ENCODE measurements at regions not wholly inside any gene's neighbourhood (a gene's known extent, or its start where the extent isn't known, plus 50 kb on each side); places are given as distances from the start of the nearest gene placed in this dataset.

DNA sequence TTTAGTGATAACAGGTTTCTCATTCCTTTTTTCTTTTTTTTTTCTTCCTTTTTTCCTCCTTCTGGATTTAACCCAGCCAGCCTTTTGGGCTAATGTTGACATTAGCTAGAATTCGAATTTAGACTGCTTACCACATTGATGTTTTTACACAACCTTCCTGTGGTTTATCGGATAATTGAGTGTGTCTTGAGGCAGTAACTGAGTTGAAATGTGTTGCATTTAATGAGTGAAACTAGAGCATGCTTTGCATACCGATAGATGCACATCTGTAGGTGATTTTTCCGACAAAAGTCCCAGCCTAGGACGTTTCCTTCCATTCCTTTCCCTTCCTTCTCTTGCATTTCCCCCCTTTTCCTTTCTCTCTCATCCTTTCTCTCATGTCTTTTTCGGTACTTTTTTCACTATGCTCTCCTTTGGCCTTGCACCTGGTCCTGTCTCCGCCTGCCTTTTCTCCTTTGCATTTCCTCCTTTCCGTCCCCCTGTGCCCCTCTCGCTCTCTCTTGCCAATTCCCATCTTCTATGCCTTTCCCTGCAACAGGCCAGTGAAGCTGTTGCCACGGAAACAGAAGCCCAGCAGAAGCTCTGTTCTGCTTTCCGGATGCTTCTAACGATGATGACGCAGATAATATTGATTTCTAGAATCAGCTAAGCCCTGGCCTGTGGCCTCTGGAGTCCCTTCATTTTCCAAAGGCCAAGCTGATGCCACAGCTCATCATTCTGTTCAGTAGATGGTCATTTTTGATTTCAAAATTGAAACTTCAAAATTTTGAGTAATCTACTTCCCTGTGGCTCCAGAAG, 76.1 kb downstream of the SLC25A47 start:
- no peak for DNase-seq (ENCODE audit: low read depth in 2 of 2)

DNA sequence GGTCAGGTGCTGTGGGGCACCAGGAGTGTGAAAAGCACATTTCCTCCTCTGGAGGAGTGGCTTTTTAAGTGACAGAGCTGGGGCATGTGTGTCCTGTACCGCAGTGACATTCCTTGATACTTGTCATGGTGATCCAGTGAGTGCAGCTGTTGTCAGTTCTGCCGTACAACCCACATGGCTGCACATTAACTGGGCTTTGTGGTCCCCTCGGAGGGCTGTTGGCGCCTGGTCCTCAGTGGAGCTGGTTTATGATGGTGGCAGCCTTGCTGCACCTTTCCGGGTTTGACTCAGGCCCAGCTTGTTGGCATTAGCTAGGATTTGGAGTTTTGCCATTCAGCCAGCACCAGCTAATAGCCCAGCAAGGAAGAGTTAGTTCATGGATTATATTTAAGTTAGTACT, 77.0 kb downstream of the SLC25A47 start:
- no peak for DNase-seq (ENCODE audit: low read depth in 2 of 2)

GRCh38 chr14:100401031-100401692, 78.0 kb downstream of the SLC25A47 start:
- no peak for DNase-seq (ENCODE audit: low read depth in 2 of 2)

- DNase-seq (ENCODE audit: low read depth in 2 of 2): no peak
Measured at GRCh38 chr14:100401792-100402191, 78.7 kb downstream of the SLC25A47 start.

DNA sequence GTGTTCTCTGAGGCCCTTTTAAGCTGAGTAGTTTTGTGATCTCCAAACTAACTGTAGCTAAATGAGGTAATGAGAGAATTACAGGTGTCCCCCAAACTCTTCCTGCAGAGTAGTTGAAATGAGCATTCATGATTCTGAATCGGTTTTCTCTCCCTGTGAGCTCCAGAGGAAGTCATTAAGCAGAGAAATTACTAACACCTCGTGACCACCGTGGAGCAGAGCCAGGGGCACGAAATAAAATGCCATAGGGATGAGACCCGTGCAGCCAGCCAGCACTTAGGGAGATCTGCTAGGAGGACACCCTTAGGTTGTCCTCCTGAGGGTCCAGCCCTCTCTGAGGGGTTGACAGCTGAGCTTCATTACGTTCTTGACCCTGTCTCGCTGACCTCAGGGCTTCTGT, 79.5 kb downstream of the SLC25A47 start:
- peak; percentile 21 to 45 for DNase-seq (ENCODE audit: low read depth in 2 of 2)

DNA sequence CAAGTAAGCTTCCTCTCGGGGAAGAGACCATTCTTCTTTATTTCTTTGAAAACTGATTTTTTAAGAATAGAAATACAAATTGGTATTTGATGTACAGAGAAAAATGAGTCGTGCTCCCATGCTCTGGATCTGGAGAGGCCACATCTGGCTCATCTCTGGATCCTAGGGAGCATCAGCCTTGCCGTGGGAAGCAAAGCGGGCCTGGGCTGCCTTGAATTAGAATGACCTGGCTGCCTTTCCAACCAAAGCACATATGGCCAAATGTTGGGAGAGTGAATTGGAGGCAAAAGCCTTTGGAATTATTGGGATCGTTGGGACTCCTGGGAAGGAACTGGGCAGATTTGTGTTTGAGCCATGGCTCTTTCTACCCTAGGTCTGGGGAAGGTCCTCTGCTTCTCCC, 80.0 kb downstream of the SLC25A47 start:
- no peak for DNase-seq (ENCODE audit: low read depth in 2 of 2)

- no peak for DNase-seq (ENCODE audit: low read depth in 2 of 2)
Measured at GRCh38 chr14:100403802-100404365, 80.7 kb downstream of the SLC25A47 start.

GRCh38 chr14:100404419-100404818, 81.3 kb downstream of the SLC25A47 start:
- DNase-seq (ENCODE audit: low read depth in 2 of 2): no peak

DNA sequence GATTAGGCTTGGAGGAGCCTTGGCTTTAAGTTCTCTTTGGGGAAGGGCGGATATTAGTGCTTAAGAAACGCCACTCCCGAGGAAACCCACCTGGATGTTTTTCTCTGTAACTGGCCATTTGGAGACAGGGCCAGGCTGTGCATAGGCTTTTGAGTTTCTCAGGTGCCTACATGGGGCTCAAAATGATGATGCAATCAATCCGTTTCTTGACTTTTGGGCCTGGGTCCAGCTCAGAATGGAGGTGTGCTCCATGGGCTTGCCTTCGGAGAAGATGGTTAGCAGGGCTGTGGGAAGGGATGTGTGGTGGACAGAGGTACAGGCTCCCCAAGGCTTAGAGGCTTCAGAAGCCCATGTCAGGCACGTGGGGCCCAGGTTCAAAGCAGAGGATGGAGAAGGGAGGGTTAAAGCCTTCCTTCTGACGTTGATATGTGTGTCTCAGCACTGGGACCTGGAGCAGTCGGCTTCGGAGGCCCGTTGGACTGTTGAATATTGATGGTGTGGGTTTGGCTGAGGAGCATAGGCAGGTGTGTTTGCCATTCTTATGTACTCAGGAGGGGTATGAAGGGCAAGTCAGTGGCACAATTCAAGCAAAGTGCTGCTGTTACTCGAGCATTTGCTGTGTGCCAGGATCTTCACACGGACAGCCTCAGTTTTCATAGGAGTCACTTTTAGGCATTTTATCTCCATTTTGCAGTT, 82.8 kb downstream of the SLC25A47 start:
- no peak for DNase-seq (ENCODE audit: low read depth in 2 of 2)

DNA sequence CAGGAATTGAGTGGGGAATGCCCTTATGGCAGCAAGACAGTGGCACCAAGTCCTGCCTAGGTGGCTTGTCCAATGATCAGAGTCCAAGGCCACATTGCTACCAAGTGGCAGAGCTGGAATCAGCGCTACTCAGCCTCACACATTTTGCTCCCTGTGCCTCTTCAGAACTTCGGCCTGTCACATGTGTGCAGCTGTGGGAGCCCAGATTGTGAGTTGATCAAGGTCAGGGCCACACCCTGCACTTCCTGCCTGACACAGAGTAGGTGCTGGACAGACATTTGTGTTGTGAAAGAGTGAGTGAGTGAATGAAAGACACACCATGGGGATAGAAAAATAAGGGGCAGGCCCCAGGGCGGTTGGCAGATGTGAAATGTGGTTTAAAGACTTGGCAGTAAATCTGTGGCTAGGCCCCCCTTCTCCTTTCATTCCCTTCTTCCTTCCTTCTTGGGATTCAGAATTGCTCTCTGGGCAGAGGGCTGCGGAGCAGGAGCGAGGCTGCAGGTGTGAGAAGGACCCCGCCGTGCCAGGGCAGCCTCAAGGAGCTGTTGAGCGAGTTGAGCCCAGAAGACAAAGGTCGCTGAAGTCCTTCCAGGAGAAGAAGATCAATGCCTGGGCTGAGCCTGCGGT, 83.5 kb downstream of the SLC25A47 start:
- DNase-seq (ENCODE audit: low read depth in 2 of 2): peak; percentile 27 to 31

GRCh38 chr14:100407376-100408102, 84.4 kb downstream of the SLC25A47 start:
- DNase-seq (ENCODE audit: low read depth in 2 of 2): no peak

DNA sequence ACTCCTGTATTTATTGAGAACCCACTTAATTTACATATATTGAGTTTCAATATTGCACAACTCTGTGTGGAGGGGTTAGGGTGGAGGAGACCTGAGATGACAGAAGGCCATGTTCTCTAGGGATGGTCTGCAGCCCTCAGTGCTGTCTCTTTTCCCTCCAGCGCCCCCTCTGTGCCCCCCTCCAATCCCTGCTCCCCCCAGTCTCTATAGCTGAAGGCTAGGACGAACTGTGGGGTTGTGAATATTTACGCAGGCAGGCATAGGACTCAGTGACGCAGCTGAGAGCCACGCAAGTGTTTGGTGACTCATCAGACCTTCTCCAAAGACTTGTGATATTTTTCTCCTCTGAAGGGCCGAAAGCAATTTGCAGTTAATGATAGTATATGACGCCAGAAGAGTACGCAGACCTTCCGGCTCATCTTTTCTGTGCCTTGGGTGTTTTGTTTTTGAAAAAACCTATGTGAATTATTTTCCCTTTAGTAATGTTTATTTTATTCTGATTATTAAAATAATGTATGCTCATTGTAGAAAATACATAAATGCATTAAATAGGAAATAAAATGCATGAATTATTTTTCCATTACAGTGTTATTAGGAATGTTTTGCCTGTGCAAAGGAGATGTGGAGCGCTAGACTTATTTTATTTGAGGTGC, 85.3 kb downstream of the SLC25A47 start:
- DNase-seq (ENCODE audit: low read depth in 2 of 2): peak in 1 of 2 donors; percentile 62

DNA sequence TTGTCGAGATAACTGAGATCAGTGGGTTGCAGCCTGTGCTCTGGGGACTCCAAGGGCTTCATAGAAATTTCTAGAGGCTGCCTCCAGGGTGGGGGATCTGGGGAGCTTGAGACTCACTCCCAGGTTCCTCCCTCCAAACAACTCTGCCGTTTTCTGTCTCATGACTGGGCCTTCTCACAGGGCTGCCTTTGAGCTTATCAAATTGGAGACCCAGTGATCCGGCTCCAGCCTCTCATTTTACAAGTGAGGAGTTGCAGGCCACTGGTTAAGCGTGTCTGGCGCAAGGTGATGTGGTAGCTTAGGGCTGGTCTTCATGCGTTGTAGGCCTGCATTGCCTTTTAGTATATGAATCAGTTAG, 85.8 kb downstream of the SLC25A47 start:
- DNase-seq (ENCODE audit: low read depth in 2 of 2): no peak

DNA sequence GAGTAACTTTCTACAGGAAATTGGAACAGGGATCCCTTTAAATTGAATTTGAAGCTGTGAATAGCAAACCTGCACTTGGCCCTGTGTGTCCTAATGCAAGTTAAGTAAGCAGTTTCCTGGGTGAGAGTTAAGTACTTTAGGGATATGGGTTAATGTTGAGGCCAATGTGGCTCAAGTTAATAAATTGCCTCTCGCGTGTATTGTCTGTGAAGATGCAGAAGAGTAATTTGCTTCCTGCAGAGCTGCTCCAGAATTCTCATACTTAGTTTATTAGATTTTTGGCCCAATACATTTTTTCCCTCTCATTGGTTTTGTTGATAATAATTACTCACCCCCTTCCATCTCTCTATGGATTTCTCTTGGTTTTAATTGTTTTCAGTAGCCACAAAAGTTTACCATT, 86.5 kb downstream of the SLC25A47 start:
- DNase-seq (ENCODE audit: low read depth in 2 of 2): no peak

DNA sequence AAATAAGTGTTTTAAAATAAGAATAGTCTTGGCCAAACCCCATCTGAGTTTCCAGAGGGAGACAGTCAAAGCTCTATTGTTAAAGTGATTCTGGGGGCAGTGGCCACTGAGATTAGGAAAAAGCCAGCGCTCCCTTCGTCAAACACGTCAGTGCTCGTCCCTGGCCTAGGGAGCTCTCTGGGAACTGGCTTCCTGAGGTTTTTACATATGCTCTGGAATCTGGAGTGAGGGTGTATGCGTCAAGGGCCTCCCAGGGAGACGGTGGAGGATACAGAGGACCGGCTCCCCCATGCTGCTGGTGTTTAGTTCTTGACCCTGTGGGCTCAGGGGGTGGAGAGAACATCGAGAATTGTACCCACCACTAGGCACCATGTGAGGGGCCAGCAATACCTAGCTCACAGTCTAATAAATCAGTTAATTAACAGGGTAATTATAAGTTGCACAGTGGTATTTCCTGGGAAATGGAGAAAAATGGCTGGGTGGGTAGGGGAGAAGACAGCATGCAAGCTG, 87.0 kb downstream of the SLC25A47 start:
- DNase-seq (ENCODE audit: low read depth in 2 of 2): no peak

GRCh38 chr14:100413699-100414098, 90.6 kb downstream of the SLC25A47 start:
- DNase-seq (ENCODE audit: low read depth in 2 of 2): no peak

DNA sequence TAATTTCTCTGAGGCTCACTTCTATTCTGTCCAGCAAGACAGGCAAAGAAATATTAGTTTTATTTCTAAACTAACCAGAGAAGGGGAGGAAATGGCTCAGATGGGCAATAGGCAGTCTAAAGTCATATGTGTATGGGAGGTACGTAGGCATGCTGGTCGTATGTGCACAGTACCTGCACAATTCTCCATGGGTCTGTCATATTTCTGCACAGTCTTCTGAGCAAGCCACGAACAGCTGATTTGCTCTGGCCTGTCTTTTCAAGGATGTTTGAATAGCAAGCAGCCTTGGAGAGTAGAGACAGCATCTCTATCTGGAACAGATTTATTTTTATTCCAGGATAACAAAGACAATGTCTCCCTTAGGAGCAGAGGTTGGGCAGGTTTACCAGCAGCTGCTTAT, 92.1 kb downstream of the SLC25A47 start:
- DNase-seq (ENCODE audit: low read depth in 2 of 2): no peak

DNA sequence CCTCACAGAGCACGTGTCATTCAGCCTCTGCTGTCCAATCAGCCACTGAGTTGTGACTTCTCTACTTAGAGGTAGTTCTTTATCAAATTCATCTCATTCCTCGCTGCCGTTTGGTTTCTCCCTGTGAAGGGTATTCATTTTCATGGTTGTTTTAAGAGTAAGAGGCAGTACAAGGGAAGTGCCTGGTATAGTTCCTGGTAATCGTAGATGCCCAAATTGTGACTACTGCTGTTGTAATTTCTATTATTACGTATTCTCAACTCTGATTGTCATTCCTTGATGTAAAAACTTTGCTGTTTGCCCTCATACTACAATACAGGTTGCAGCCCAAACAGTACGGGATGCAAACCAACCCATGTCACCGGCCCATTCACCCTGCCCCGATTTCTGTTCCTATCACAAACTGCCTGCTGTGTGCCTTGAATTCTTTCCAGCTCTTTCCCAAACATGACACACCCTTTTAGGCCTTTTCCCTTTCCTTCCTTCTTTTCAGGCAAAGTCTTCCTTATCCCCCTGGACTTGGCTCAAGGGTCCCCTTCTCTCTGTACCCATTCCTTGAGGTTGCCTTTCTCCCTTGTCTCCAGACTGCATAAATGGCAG, 93.0 kb downstream of the SLC25A47 start:
- no peak for DNase-seq (ENCODE audit: low read depth in 2 of 2)

- peak; percentile 68 to 92 for DNase-seq (ENCODE audit: low read depth in 2 of 2)
Measured at GRCh38 chr14:100416921-100417860, 94.1 kb downstream of the SLC25A47 start.

Measured in lung microvascular endothelial cell (primary cell).